H9 (cell line): ENCODE measurements at regions not wholly inside any gene's neighbourhood (a gene's known extent, or its start where the extent isn't known, plus 50 kb on each side); places are given as distances from the start of the nearest gene placed in this dataset.

ENCODE experiments used
- DNase-seq: peaks from one replicate; pipeline ENCODE4 v3.0.0-alpha.2; 2017
- H2AFZ ChIP-seq: one replicate; pipeline ENCODE4 v1.6.1; 2013; ENCODE audit warnings: mild to moderate bottlenecking, low read length, control low read depth, moderate library complexity
- H2AK5ac ChIP-seq: 2 replicates; pipeline ENCODE4 v1.6.1; 2013; ENCODE audit warnings: low read length, control low read depth, mixed read lengths; ENCODE audit not compliant: insufficient read length
- H2BK120ac ChIP-seq: one replicate; pipeline ENCODE4 v1.6.1; 2013; ENCODE audit warnings: low read depth, mild to moderate bottlenecking, low read length, control low read depth, inconsistent platforms; ENCODE audit not compliant: poor library complexity, severe bottlenecking
- H2BK12ac ChIP-seq: 2 replicates; pipeline ENCODE4 v1.6.1; 2013; ENCODE audit warnings: low read length, control low read depth, mixed read lengths, low read depth; ENCODE audit not compliant: insufficient read length
- H2BK15ac ChIP-seq: 2 replicates; pipeline ENCODE4 v1.6.1; 2013; ENCODE audit warnings: low read depth, low read length, control low read depth
- H2BK20ac ChIP-seq: one replicate; pipeline ENCODE4 v1.6.1; 2013; ENCODE audit warnings: low read depth, mild to moderate bottlenecking, low read length, control low read depth, inconsistent platforms; ENCODE audit not compliant: poor library complexity, severe bottlenecking
- H2BK5ac ChIP-seq: 2 replicates; pipeline ENCODE4 v1.6.1; 2013; ENCODE audit warnings: low read length, control low read depth, mixed read lengths; ENCODE audit not compliant: insufficient read length
- H3K14ac ChIP-seq: 2 replicates; pipeline ENCODE4 v1.6.1; 2013; ENCODE audit warnings: low read length, control low read depth; ENCODE audit not compliant: insufficient read depth
- H3K18ac ChIP-seq: 2 replicates; pipeline ENCODE4 v1.6.1; 2013; ENCODE audit warnings: low read depth, mild to moderate bottlenecking, mixed read lengths, low read length, control low read depth; ENCODE audit not compliant: insufficient read length
- H3K23ac ChIP-seq: 2 replicates; pipeline ENCODE4 v1.6.1; 2013; ENCODE audit warnings: low read length, control low read depth, mixed read lengths, low read depth; ENCODE audit not compliant: insufficient read length
- H3K23me2 ChIP-seq: 2 replicates; pipeline ENCODE4 v1.6.1; 2013; ENCODE audit warnings: low read depth, mild to moderate bottlenecking, mixed read lengths, low read length, control low read depth; ENCODE audit not compliant: insufficient read length, poor library complexity, severe bottlenecking
- H3K27ac ChIP-seq: 2 replicates; pipeline ENCODE4 v1.5.1; 2013; ENCODE audit warnings: low read length, control low read depth, mixed read lengths, low read depth; ENCODE audit not compliant: insufficient read length
- H3K27me3 ChIP-seq: 2 replicates; pipeline ENCODE4 v1.6.1; 2013; ENCODE audit warnings: low read length, control low read depth, inconsistent platforms; ENCODE audit not compliant: insufficient read depth
- H3K4ac ChIP-seq: 2 replicates; pipeline ENCODE4 v1.6.1; 2013; ENCODE audit warnings: low read depth, mild to moderate bottlenecking, control low read depth, inconsistent platforms, low read length, moderate library complexity
- H3K4me1 ChIP-seq: 2 replicates; pipeline ENCODE4 v1.6.1; 2013; ENCODE audit warnings: low read length, control low read depth, inconsistent platforms; ENCODE audit not compliant: insufficient read depth
- H3K4me2 ChIP-seq: 2 replicates; pipeline ENCODE4 v1.6.1; 2013; ENCODE audit warnings: low read length, control low read depth, mixed read lengths; ENCODE audit not compliant: insufficient read length, insufficient read depth
- H3K56ac ChIP-seq: 2 replicates; pipeline ENCODE4 v1.6.1; 2013; ENCODE audit warnings: low read depth, mild to moderate bottlenecking, mixed read lengths, low read length, control low read depth; ENCODE audit not compliant: insufficient read length
- H3K79me1 ChIP-seq: 2 replicates; pipeline ENCODE4 v1.6.1; 2013; ENCODE audit warnings: low read depth, mild to moderate bottlenecking, moderate library complexity, low read length, control low read depth, inconsistent platforms; ENCODE audit not compliant: insufficient read depth, poor library complexity, severe bottlenecking
- H3K79me2 ChIP-seq: 2 replicates; pipeline ENCODE4 v1.6.1; 2013; ENCODE audit warnings: low read length, control low read depth, inconsistent platforms; ENCODE audit not compliant: insufficient read depth
- H3K9ac ChIP-seq: 2 replicates; pipeline ENCODE4 v1.6.1; 2013; ENCODE audit warnings: low read length, control low read depth, mixed read lengths; ENCODE audit not compliant: insufficient read length; ENCODE audit errors: extremely low read depth
- H3K9me3 ChIP-seq: one replicate; pipeline ENCODE4 v1.6.1; 2013; ENCODE audit warnings: low read depth, low read length, inconsistent platforms; ENCODE audit not compliant: control insufficient read depth
- H3T11ph ChIP-seq: one replicate; pipeline ENCODE4 v1.6.1; 2013; ENCODE audit warnings: mild to moderate bottlenecking, low read length, control low read depth, inconsistent platforms
- H4K20me1 ChIP-seq: one replicate; pipeline ENCODE4 v1.6.1; 2013; ENCODE audit not compliant: control insufficient read depth, insufficient read length, insufficient read depth
- H4K5ac ChIP-seq: 2 replicates; pipeline ENCODE4 v1.6.1; 2013; ENCODE audit warnings: low read depth, mild to moderate bottlenecking, mixed read lengths, low read length, control low read depth; ENCODE audit not compliant: insufficient read length
- H4K8ac ChIP-seq: replicated peaks from 2 replicates; pipeline ENCODE4 v1.6.1; 2013; ENCODE audit warnings: low read length, control low read depth, mixed read lengths, low read depth; ENCODE audit not compliant: insufficient read length
- H4K91ac ChIP-seq: 2 replicates; pipeline ENCODE4 v1.6.1; 2013; ENCODE audit warnings: low read depth, mild to moderate bottlenecking, moderate library complexity, mixed read lengths, low read length, control low read depth; ENCODE audit not compliant: insufficient read length
- H3K27ac Mint-ChIP-seq, 3 experiments: 2 replicates in 2 of 3; 3 replicates in 1 of 3; pipeline ENCODE4 v1.8.0; 2020 to 2021; ENCODE audit warnings: mixed read lengths in 3 of 3, mild to moderate bottlenecking in 1 of 3, moderate library complexity in 1 of 3
- H3K27me3 Mint-ChIP-seq: 2 replicates; pipeline ENCODE4 v1.8.0; 2021; ENCODE audit warnings: low read depth, mild to moderate bottlenecking, moderate library complexity, mixed read lengths
- H3K36me3 Mint-ChIP-seq, 3 experiments: 2 replicates in 2 of 3; 3 replicates in 1 of 3; pipeline ENCODE4 v1.8.0; 2020 to 2021; ENCODE audit warnings: low read depth in 3 of 3, mixed read lengths in 3 of 3; ENCODE audit not compliant: insufficient read depth in 1 of 3
- H3K4me1 Mint-ChIP-seq, 2 experiments: 2 replicates each; pipeline ENCODE4 v1.8.0; 2020; ENCODE audit warnings: mixed read lengths in 2 of 2
- H3K4me3 Mint-ChIP-seq, 2 experiments: 2 replicates in 1 of 2; 3 replicates in 1 of 2; pipeline ENCODE4 v1.8.0; 2020 to 2021; ENCODE audit warnings: mild to moderate bottlenecking in 2 of 2, mixed read lengths in 2 of 2, moderate library complexity in 1 of 2
- H3K9me3 Mint-ChIP-seq, 2 experiments: 2 replicates in 1 of 2; 3 replicates in 1 of 2; pipeline ENCODE4 v1.8.0; 2020; ENCODE audit warnings: mild to moderate bottlenecking in 2 of 2, mixed read lengths in 2 of 2, moderate library complexity in 1 of 2
- WGBS: extraction: QIAGEN DNeasy Blood & Tissue Kit; methylation state at CpG from one replicate; pipeline ENCODE4 v1.1.7; 2013; ENCODE audit warnings: missing lambda C conversion rate, low lambda C conversion rate, mixed read lengths; ENCODE audit not compliant: insufficient read length; ENCODE audit errors: extremely low coverage; 5-methylcytosine and 5-hydroxymethylcytosine counted together
- TF ChIP-seq, protein P1 (sequence below): fragments of 200-600 bp; sonication (generic); conservative IDR thresholded peaks from 3 replicates; pipeline ENCODE4 v1.8.0; 2021; ENCODE audit warnings: antibody characterized with exemption, mild to moderate bottlenecking

DNA sequence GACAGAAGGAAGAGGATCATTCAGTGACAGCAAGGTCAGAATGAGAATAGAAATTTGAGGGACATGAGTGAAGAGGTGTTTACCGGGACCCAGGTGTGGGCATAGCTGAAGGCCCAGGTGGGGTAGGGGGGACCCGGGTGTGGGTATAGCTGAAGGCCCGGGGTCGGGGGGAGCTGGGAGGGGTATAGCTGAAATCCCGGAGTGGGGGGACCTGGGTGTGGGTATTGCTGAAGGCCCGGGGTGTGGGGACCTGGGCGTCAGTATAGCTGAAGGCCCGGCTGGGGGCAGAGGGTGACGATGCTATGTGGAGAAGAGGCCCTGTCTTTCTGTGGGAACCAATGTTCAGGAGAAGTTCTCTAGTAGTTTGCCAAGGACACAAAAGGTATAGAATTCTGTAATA lies 183.0 kb upstream of the PITRM1 start:
- TF ChIP-seq, protein P1, sequence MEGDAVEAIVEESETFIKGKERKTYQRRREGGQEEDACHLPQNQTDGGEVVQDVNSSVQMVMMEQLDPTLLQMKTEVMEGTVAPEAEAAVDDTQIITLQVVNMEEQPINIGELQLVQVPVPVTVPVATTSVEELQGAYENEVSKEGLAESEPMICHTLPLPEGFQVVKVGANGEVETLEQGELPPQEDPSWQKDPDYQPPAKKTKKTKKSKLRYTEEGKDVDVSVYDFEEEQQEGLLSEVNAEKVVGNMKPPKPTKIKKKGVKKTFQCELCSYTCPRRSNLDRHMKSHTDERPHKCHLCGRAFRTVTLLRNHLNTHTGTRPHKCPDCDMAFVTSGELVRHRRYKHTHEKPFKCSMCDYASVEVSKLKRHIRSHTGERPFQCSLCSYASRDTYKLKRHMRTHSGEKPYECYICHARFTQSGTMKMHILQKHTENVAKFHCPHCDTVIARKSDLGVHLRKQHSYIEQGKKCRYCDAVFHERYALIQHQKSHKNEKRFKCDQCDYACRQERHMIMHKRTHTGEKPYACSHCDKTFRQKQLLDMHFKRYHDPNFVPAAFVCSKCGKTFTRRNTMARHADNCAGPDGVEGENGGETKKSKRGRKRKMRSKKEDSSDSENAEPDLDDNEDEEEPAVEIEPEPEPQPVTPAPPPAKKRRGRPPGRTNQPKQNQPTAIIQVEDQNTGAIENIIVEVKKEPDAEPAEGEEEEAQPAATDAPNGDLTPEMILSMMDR: no peak
- no CpG with 5 or more reads among the region's 9 CpGs for WGBS
- Histone ChIP-seq H3K9ac (no peak overlapping the region), H3K56ac (no peak overlapping the region), H3K27me3 (no peaks in the 10 kb centered on the region), H3T11ph (no peak overlapping the region), H3K4ac (no peak overlapping the region), H4K91ac (no peak overlapping the region), H3K18ac (no peak overlapping the region), H4K8ac (no peak overlapping the region), H3K79me1 (no peaks in the 10 kb centered on the region), H3K79me2 (no peaks in the 10 kb centered on the region), H3K23me2 (no peaks in the 10 kb centered on the region), H2BK120ac (no peak overlapping the region), H3K23ac (no peak overlapping the region), H3K14ac (no peak overlapping the region), H3K4me2 (no peak overlapping the region), H2BK20ac (no peak overlapping the region), H3K9me3 (no peaks in the 10 kb centered on the region), H2AK5ac (no peak overlapping the region), H4K20me1 (no peaks in the 10 kb centered on the region), H3K27ac (no peak overlapping the region), H2BK12ac (no peak overlapping the region), H2BK15ac (no peak overlapping the region), H2BK5ac (no peak overlapping the region), H3K4me1 (no peaks in the 10 kb centered on the region), H4K5ac (no peak overlapping the region), H2AFZ (no peak overlapping the region)
- Mint-ChIP-seq H3K36me3 (peaks cover under 1 to 6% (median 2%) of the 10 kb centered on the region in 3 experiments; a peak in 4 of 7 replicates), H3K27ac (no peak overlapping the region), H3K9me3 (peaks cover 14 to 27% of the 10 kb centered on the region in 2 experiments; a peak in 4 of 5 replicates), H3K4me3 (no peak overlapping the region; a peak in 1 of 5 replicates), H3K27me3 (0 out of 2 replicates have a peak, but pooled peaks cover 2% of the 10 kb centered on the region), H3K4me1 (no peaks in the 10 kb centered on the region)
- DNase-seq: no peak
